ENCODE measurements at regions not wholly inside any gene's neighbourhood (a gene's known extent, or its start where the extent isn't known, plus 50 kb on each side); places are given as distances from the start of the nearest gene placed in this dataset.

DNA sequence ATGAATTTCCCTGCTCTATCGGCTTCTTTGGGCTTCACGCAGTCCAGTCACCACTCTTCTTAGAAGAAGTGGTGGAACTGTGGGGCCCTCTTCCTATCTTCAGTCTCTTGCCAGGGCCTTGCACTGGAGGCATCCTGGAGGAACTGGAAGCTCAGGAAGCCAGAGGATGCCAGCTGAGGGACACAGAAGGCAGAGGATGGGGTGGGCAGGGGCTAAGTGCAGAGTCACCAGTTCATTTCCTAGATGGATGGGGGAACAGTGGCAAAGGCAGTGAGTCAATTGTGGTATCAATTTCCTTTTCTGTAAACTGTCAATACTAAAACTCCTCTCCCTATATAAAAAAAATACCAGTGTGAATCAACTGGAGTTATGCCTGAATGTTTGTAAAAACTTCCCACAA is 419.7 kb downstream of the KLF12 start:
- TF ChIP-seq EZH2 (IDR thresholded peaks at IDR 0.05) (no peak), POLR2AphosphoS5 (IDR thresholded peaks at IDR 0.05; ENCODE audit: borderline replicate concordance, low read depth, low read length) (no peak), FOXP2 (optimal IDR thresholded peaks at IDR 0.05; ENCODE audit: control extremely low read depth, extremely low read length, insufficient read depth) (no peak)

Measured in SK-N-MC (cell line).